ENCODE measurements at regions not wholly inside any gene's neighbourhood (a gene's known extent, or its start where the extent isn't known, plus 50 kb on each side); places are given as distances from the start of the nearest gene placed in this dataset.

DNA sequence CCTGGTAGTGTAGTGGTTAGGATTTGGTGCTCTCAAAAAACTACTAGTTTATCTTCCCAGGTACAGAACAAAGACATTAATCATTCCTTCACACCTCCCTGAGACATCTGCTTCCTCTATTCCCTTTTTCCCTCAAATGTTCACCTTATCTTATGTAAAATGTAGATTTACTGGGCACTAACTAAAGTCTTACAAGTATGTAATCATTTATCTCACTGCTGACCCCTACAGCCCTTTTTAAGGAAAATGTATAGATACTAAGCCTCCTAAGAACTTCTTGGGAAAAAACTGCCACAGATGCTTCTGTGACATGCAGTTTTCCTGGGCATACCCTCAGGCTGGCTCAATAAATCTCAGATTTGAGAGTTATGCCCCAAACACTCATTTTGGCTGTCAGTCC is 50.8 kb upstream of the NEK7 start:
- ChIA-PET CTCF (no interaction called here), POLR2A (ENCODE audit: low non-redundant PET) (no interaction called here)
- no peaks in the 10 kb centered on the region for H3K4me1 ChIP-seq (ENCODE audit: insufficient read depth, low read length, poor library complexity, severe bottlenecking)
- H3K9me3 ChIP-seq (ENCODE audit: low read depth, low read length, poor library complexity, severe bottlenecking), result no peaks in the 10 kb centered on the region
- no peaks in the 10 kb centered on the region for H3K36me3 ChIP-seq (ENCODE audit: insufficient read depth, low read length, poor library complexity, severe bottlenecking)
- TF ChIP-seq EZH2 (IDR thresholded peaks at IDR 0.05; ENCODE audit: borderline replicate concordance, low read depth, low read length, poor library complexity, severe bottlenecking), result no peak
- TF ChIP-seq CTCF (conservative IDR thresholded peaks at IDR 0.05; ENCODE audit: low read depth, low read length), result no peak; the same call in 1 of the 2 replicates
- no peak for DNase-seq (ENCODE audit: low spot score)
- no peak overlapping the region for H3K27ac ChIP-seq (ENCODE audit: low read depth, low read length, poor library complexity, severe bottlenecking)
- intact Hi-C loops (cut with micrococcal nuclease; ENCODE audit: unreplicated experiment), result no loop called here
- no TSS peak for BruUV-seq (replicated peaks)
- no peaks in the 10 kb centered on the region for H3K27me3 ChIP-seq (replicated peaks; ENCODE audit: insufficient read depth, low read depth, low read length, poor library complexity)
- H3K4me3 ChIP-seq (ENCODE audit: low read depth, low read length, poor library complexity, severe bottlenecking), result no peak overlapping the region
